GM12874 (cell line): ENCODE measurements at regions not wholly inside any gene's neighbourhood (a gene's known extent, or its start where the extent isn't known, plus 50 kb on each side); places are given as distances from the start of the nearest gene placed in this dataset.

Experiments used
- CTCF ChIP-seq: IDR thresholded peaks from 2 replicates; pipeline ENCODE4 v1.5.1; 2011; ENCODE audit warnings: low read depth, mild to moderate bottlenecking, control low read depth, low read length, moderate library complexity; ENCODE audit not compliant: insufficient read depth

- no peak for TF ChIP-seq CTCF
Measured at GRCh38 chr2:122868646-122869275, 1113.3 kb downstream of the TSN start.

- TF ChIP-seq CTCF: no peak
Measured at GRCh38 chr2:122873951-122874350, 1118.5 kb downstream of the TSN start.

GRCh38 chr2:122875091-122875865 lies 1119.8 kb downstream of the TSN start:
- no peak for TF ChIP-seq CTCF

GRCh38 chr2:122883849-122884248 lies 1128.4 kb downstream of the TSN start:
- TF ChIP-seq CTCF: no peak

- no peak for TF ChIP-seq CTCF
Measured at GRCh38 chr2:122884889-122885288, 1129.4 kb downstream of the TSN start.

GRCh38 chr2:122885436-122885835 lies 1130.0 kb downstream of the TSN start:
- TF ChIP-seq CTCF: no peak

- TF ChIP-seq CTCF: no peak
Measured at GRCh38 chr2:122886479-122887145, 1131.2 kb downstream of the TSN start.
